ENCODE measurements at regions not wholly inside any gene's neighbourhood (a gene's known extent, or its start where the extent isn't known, plus 50 kb on each side); places are given as distances from the start of the nearest gene placed in this dataset.

DNA sequence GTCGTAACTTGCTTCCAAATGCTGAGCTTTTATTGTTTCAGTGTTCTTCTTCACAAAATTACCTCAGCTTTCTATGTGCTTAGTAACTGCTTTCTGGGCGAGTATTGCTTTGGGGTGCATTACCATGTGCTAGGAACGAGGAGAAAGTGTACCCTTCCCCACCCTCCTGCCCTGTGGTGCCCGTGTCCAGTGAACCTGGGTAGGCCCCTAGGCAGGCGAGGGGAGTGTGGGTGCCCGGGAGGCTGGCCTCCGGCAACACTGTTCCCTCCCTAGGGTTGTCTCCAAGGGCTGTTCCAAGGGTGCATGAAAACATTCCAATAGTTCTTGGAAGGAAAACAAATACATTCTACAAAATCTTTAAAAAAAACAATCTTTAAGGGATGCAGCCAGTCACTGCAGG is 216.5 kb upstream of the SOX1 start:
- no peaks in the 10 kb centered on the region for H3K27me3 ChIP-seq (ENCODE audit: control insufficient read depth, insufficient read depth, low read length)
- H3K4me3 ChIP-seq (ENCODE audit: low read depth, low read length), result no peak overlapping the region
- no peak for DNase-seq (ENCODE audit: low read depth)
- no peaks in the 10 kb centered on the region for H3K36me3 ChIP-seq (ENCODE audit: control insufficient read depth, insufficient read depth, low read length)
- TF ChIP-seq, protein P1, sequence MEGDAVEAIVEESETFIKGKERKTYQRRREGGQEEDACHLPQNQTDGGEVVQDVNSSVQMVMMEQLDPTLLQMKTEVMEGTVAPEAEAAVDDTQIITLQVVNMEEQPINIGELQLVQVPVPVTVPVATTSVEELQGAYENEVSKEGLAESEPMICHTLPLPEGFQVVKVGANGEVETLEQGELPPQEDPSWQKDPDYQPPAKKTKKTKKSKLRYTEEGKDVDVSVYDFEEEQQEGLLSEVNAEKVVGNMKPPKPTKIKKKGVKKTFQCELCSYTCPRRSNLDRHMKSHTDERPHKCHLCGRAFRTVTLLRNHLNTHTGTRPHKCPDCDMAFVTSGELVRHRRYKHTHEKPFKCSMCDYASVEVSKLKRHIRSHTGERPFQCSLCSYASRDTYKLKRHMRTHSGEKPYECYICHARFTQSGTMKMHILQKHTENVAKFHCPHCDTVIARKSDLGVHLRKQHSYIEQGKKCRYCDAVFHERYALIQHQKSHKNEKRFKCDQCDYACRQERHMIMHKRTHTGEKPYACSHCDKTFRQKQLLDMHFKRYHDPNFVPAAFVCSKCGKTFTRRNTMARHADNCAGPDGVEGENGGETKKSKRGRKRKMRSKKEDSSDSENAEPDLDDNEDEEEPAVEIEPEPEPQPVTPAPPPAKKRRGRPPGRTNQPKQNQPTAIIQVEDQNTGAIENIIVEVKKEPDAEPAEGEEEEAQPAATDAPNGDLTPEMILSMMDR (IDR thresholded peaks at IDR 0.05; ENCODE audit: insufficient read depth, low read depth, low read length), result no peak
- CTCF ChIA-PET, result no interaction called here
- POLR2A ChIA-PET, result no interaction called here

DNA sequence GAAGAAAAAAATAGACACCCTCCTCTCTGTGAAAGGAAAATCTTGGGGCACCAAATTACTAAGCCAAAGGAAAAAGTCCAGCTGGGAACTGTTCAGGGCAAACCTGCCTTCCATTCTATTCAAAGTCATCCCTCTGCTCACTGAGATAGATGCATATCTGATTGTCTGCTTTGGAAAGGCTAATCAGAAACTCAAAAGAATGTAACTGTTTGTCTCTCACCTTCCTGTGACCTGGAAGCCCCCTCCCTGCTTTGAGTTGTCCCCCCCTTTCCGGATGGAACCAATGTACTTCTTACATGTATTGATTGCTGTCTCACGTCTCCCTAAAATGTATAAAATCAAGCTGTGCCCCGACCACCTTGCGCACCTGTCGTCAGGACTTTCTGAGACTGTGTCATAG is 216.0 kb upstream of the SOX1 start:
- Histone ChIP-seq H3K36me3 (ENCODE audit: control insufficient read depth, insufficient read depth, low read length) (no peaks in the 10 kb centered on the region), H3K4me3 (ENCODE audit: low read depth, low read length) (no peak overlapping the region), H3K27me3 (ENCODE audit: control insufficient read depth, insufficient read depth, low read length) (no peaks in the 10 kb centered on the region)
- TF ChIP-seq, protein P1 (IDR thresholded peaks at IDR 0.05; ENCODE audit: insufficient read depth, low read depth, low read length), result no peak
- no peak for DNase-seq (ENCODE audit: low read depth)
- ChIA-PET CTCF (no interaction called here), POLR2A (no interaction called here)

DNA sequence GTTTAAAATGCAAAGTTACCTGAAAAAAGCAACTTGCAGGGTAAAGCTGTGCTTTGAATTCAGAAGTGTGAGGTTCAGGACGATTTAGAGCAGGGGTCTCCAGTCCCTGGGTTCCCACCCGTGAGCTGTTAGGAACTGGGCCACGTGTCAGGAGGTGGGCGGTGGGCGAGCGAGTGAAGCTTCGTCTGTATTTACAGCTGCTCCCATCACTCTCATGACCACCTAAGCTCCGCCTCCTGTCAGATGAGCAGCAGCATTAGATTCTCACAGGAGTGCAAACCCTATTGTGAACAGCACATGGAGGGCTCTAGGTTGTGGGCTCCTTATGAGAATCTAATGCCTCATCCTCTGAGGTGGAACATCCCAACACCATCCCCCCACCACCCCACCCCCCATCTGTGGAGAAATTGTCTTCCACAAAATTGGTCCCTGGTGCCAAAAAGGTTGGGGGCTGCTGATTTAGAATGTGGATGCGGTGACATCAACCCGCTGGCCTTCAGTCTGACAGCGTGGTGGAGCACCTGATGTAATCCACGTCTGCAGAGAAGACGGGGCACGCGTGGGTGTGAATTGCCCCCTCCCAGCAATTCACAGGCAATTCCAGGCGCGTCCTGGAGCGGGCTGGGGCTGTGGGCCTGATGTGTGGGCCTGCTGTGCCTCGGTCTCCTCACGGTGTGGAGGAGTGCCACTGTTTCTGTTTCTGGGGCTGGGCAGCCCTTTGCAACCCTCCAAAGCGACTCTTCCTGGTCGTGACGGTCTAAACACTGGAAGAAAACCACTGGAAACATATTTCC is 214.0 kb upstream of the SOX1 start:
- TF ChIP-seq, protein P1 (IDR thresholded peaks at IDR 0.05; ENCODE audit: insufficient read depth, low read depth, low read length), result no peak
- ChIA-PET POLR2A (no interaction called here), CTCF (no interaction called here)
- no peaks in the 10 kb centered on the region for H3K36me3 ChIP-seq (ENCODE audit: control insufficient read depth, insufficient read depth, low read length)
- H3K27me3 ChIP-seq (ENCODE audit: control insufficient read depth, insufficient read depth, low read length), result no peaks in the 10 kb centered on the region
- no peak for DNase-seq (ENCODE audit: low read depth)
- no peak overlapping the region for H3K4me3 ChIP-seq (ENCODE audit: low read depth, low read length)

DNA sequence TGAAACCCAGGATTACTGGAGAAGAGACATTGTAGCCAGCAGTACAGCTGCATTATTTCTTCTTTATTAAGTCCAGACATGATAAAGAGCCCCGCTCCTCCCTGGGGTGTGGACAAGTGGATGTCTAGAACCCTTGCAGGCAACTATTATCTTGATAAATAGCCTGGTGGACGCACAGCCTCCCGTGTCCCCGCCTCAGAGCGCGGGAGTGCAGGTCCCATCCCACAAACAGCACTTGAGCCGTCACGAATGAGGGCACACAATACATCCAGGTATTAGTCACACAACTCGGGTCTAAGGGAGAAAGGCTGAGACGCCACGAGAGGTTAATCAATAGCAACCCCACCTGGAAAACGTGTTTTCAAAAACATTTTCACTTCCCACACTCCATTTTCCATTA is 213.2 kb upstream of the SOX1 start:
- Histone ChIP-seq H3K27me3 (ENCODE audit: control insufficient read depth, insufficient read depth, low read length) (no peaks in the 10 kb centered on the region), H3K36me3 (ENCODE audit: control insufficient read depth, insufficient read depth, low read length) (no peaks in the 10 kb centered on the region), H3K4me3 (ENCODE audit: low read depth, low read length) (no peak overlapping the region)
- POLR2A ChIA-PET, result no interaction called here
- DNase-seq (ENCODE audit: low read depth), result no peak
- TF ChIP-seq, protein P1 (IDR thresholded peaks at IDR 0.05; ENCODE audit: insufficient read depth, low read depth, low read length), result no peak
- CTCF ChIA-PET, result no interaction called here

DNA sequence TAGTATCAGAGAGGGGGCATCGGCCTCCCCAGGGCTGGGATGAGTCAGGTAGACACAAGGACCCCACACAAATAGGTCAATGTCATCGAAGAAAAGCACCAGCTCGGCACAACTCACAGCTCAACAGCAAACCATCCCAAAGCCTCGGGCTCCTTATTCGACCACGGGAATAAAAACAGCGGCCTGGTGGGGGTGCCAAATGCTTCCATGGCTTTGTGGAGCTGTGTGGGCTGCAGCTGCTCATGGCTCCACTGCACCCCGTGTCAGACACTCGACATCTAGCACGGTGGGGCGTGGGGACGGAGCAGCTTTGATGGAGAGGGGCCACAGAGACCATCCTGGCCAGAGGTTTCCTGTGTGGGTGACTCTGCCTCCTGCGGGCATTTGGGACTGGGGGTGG is 212.5 kb upstream of the SOX1 start:
- H3K27me3 ChIP-seq (ENCODE audit: control insufficient read depth, insufficient read depth, low read length), result no peaks in the 10 kb centered on the region

More for the DNA sequence above, 212.5 kb upstream of the SOX1 start:
- Histone ChIP-seq H3K36me3 (ENCODE audit: control insufficient read depth, insufficient read depth, low read length) (no peaks in the 10 kb centered on the region), H3K4me3 (ENCODE audit: low read depth, low read length) (no peak overlapping the region)
- no peak for DNase-seq (ENCODE audit: low read depth)
- TF ChIP-seq, protein P1 (IDR thresholded peaks at IDR 0.05; ENCODE audit: insufficient read depth, low read depth, low read length), result no peak
- ChIA-PET POLR2A (no interaction called here), CTCF (no interaction called here)

All from BJ (cell line).